A673 (cell line): ENCODE measurements at regions not wholly inside any gene's neighbourhood (a gene's known extent, or its start where the extent isn't known, plus 50 kb on each side); places are given as distances from the start of the nearest gene placed in this dataset.

ENCODE experiments used
- EZH2 ChIP-seq: fragments of 200-600 bp; sonication (generic); IDR thresholded peaks from 2 replicates; pipeline ENCODE4 v1.6.1; 2017; ENCODE audit warnings: borderline replicate concordance, low read depth, mild to moderate bottlenecking, mixed read lengths, antibody characterized with exemption, low read length; ENCODE audit not compliant: poor library complexity, severe bottlenecking
- TF ChIP-seq, protein P1 (sequence below): fragments of 300-800, 200-600 bp; sonication (generic); conservative IDR thresholded peaks from 2 replicates; pipeline ENCODE4 v1.5.1; 2017; ENCODE audit warnings: low read depth, mild to moderate bottlenecking, antibody characterized with exemption, low read length, moderate library complexity, mixed read lengths

DNA sequence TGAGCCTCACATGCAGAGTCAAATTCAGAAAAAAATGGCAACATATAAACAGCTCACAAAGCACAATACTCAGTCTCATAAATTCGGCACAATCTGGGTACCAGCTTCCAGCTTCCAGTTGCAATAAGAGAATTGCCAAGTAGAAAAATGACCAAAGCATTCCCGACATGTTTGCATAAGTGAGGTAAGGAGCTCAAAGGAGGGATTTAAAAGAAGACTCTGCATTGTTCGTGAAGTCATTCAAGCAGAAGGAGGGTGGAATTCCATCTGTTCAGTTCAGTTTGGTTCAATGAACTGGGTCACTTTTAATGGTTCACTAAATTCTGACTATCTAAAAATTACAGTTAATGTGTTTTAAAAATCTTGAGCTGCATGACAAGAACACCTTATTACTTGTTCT, 106.7 kb upstream of the KLHL14 start:
- TF ChIP-seq, protein P1, sequence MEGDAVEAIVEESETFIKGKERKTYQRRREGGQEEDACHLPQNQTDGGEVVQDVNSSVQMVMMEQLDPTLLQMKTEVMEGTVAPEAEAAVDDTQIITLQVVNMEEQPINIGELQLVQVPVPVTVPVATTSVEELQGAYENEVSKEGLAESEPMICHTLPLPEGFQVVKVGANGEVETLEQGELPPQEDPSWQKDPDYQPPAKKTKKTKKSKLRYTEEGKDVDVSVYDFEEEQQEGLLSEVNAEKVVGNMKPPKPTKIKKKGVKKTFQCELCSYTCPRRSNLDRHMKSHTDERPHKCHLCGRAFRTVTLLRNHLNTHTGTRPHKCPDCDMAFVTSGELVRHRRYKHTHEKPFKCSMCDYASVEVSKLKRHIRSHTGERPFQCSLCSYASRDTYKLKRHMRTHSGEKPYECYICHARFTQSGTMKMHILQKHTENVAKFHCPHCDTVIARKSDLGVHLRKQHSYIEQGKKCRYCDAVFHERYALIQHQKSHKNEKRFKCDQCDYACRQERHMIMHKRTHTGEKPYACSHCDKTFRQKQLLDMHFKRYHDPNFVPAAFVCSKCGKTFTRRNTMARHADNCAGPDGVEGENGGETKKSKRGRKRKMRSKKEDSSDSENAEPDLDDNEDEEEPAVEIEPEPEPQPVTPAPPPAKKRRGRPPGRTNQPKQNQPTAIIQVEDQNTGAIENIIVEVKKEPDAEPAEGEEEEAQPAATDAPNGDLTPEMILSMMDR = no peak
- TF ChIP-seq EZH2 = no peak
